Caco-2 (cell line): ENCODE measurements at regions not wholly inside any gene's neighbourhood (a gene's known extent, or its start where the extent isn't known, plus 50 kb on each side); places are given as distances from the start of the nearest gene placed in this dataset.

Experiments
- BruUV-seq: library from RNA; stranded (reverse); fragments of 400-500 nt; replicated peaks from 2 replicates; lab custom pipeline; 2021; lab: Mats Ljungman, UMichigan
- CTCF ChIA-PET: fragments of 300-600 bp; sonication (Branson Sonifier 250); formaldehyde crosslinking; loops from one replicate; lab custom pipeline; 2022; ENCODE audit warnings: antibody characterized with exemption; lab: Charles Lee
- POLR2A ChIA-PET: fragments of 300-600 bp; sonication (Branson Sonifier 250); formaldehyde crosslinking; loops from one replicate; lab custom pipeline; 2022; ENCODE audit warnings: antibody characterized with exemption; lab: Charles Lee
- DNase-seq, 2 experiments: peaks; one replicate each; pipeline versions ENCODE4 v3.0.0 to v3.0.0-alpha.2; 2020 to 2022
- H3K27me3 ChIP-seq: replicated peaks from 2 replicates; pipeline ENCODE4 v1.6.0; 2011; ENCODE audit warnings: low read length; ENCODE audit not compliant: control insufficient read depth, insufficient read depth
- H3K36me3 ChIP-seq: 2 replicates; pipeline ENCODE4 v1.5.1; 2011; ENCODE audit warnings: low read length; ENCODE audit not compliant: control insufficient read depth, insufficient read depth
- H3K4me1 ChIP-seq: fragments of 250-450 bp; sonication (Bioruptor Pico); 2 replicates; pipeline ENCODE4 v1.5.1; 2020; ENCODE audit warnings: mild to moderate bottlenecking
- H3K4me3 ChIP-seq: 2 replicates; pipeline ENCODE4 v1.5.1; 2011; ENCODE audit warnings: low read depth, mild to moderate bottlenecking, control low read depth, low read length
- H3K9me3 ChIP-seq: fragments of 250-450 bp; sonication (Bioruptor Pico); 2 replicates; pipeline ENCODE4 v1.5.1; 2020; ENCODE audit warnings: mild to moderate bottlenecking, moderate library complexity
- H3K27ac Mint-ChIP-seq: one replicate; pipeline ENCODE4 v1.8.0; 2022; ENCODE audit warnings: mixed read lengths; ENCODE audit not compliant: unreplicated experiment
- H3K27me3 Mint-ChIP-seq: one replicate; pipeline ENCODE4 v1.8.0; 2022; ENCODE audit warnings: mixed read lengths; ENCODE audit not compliant: insufficient read depth, unreplicated experiment
- H3K36me3 Mint-ChIP-seq: one replicate; pipeline ENCODE4 v1.8.0; 2022; ENCODE audit warnings: mild to moderate bottlenecking, mixed read lengths; ENCODE audit not compliant: insufficient read depth, unreplicated experiment
- H3K4me1 Mint-ChIP-seq: one replicate; pipeline ENCODE4 v1.8.0; 2022; ENCODE audit warnings: low read depth, mixed read lengths; ENCODE audit not compliant: unreplicated experiment
- H3K4me3 Mint-ChIP-seq: one replicate; pipeline ENCODE4 v1.8.0; 2022; ENCODE audit warnings: mild to moderate bottlenecking, moderate library complexity, mixed read lengths; ENCODE audit not compliant: unreplicated experiment
- H3K9me3 Mint-ChIP-seq: one replicate; pipeline ENCODE4 v1.8.0; 2022; ENCODE audit warnings: mixed read lengths; ENCODE audit not compliant: unreplicated experiment
- intact Hi-C: fragments of 100-400 bp; cut with micrococcal nuclease; formaldehyde crosslinking; loops from one replicate; pipeline ENCODE4 v1.10.0; 2022; ENCODE audit not compliant: unreplicated experiment
- TF ChIP-seq, protein P1 (sequence below), 2 experiments: fragments of 200-600 bp in 1 of 2; IDR thresholded peaks; 1 replicate in 1 of 2; 2 replicates in 1 of 2; pipeline versions ENCODE4 v1.5.1 to v1.8.0; 2011 to 2022; ENCODE audit warnings: antibody characterized with exemption in 1 of 2, control low read depth in 1 of 2, inconsistent platforms in 1 of 2, low read depth in 1 of 2, low read length in 1 of 2, mild to moderate bottlenecking in 1 of 2, moderate library complexity in 1 of 2; ENCODE audit not compliant: insufficient read depth in 1 of 2, severe bottlenecking in 1 of 2, unreplicated experiment in 1 of 2

DNA sequence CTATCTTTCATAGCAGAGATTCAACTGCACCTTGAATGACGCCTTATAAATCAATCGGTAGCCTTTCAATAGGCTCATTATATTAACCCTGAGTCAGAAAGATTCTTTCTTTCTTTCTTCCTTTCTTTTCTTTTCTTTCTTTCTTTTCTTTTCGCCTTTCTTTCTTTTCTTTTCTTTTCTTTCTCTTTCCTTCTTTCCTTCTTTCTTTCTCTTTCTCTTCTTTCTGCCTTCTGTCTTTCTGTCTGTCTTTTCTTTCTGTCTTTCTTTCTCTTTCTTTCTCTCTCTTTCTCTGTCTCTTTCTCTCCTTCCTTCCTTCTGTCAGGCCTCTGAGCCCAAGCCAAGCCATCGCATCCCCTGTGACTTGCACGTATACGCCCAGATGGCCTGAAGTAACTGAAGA lies 86.0 kb upstream of the CLINT1 start:
- DNase-seq, result no peak
- no peaks in the 10 kb centered on the region for H3K9me3 ChIP-seq
- H3K27me3 ChIP-seq, result no peaks in the 10 kb centered on the region
- intact Hi-C loops, result no loop called here
- H3K4me3 ChIP-seq, result no peak overlapping the region
- H3K4me3 Mint-ChIP-seq, result no peak overlapping the region
- POLR2A ChIA-PET, result no interaction called here
- no peaks in the 10 kb centered on the region for H3K27me3 Mint-ChIP-seq
- H3K27ac Mint-ChIP-seq, result no peak overlapping the region
- CTCF ChIA-PET, result no interaction called here
- H3K4me1 Mint-ChIP-seq, result peaks cover 17% of the 10 kb centered on the region
- H3K9me3 Mint-ChIP-seq, result no peaks in the 10 kb centered on the region
- BruUV-seq, result no TSS peak
- H3K36me3 Mint-ChIP-seq, result no peaks in the 10 kb centered on the region
- no peaks in the 10 kb centered on the region for H3K36me3 ChIP-seq
- peaks cover 6% of the 10 kb centered on the region; the same call in 1 of the 2 replicates for H3K4me1 ChIP-seq
- TF ChIP-seq, protein P1, sequence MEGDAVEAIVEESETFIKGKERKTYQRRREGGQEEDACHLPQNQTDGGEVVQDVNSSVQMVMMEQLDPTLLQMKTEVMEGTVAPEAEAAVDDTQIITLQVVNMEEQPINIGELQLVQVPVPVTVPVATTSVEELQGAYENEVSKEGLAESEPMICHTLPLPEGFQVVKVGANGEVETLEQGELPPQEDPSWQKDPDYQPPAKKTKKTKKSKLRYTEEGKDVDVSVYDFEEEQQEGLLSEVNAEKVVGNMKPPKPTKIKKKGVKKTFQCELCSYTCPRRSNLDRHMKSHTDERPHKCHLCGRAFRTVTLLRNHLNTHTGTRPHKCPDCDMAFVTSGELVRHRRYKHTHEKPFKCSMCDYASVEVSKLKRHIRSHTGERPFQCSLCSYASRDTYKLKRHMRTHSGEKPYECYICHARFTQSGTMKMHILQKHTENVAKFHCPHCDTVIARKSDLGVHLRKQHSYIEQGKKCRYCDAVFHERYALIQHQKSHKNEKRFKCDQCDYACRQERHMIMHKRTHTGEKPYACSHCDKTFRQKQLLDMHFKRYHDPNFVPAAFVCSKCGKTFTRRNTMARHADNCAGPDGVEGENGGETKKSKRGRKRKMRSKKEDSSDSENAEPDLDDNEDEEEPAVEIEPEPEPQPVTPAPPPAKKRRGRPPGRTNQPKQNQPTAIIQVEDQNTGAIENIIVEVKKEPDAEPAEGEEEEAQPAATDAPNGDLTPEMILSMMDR (IDR thresholded peaks at IDR 0.05; ENCODE audit: insufficient read depth in 1 of 2, low read depth in 1 of 2, low read length in 1 of 2, severe bottlenecking in 1 of 2, unreplicated experiment in 1 of 2), result no peak

DNA sequence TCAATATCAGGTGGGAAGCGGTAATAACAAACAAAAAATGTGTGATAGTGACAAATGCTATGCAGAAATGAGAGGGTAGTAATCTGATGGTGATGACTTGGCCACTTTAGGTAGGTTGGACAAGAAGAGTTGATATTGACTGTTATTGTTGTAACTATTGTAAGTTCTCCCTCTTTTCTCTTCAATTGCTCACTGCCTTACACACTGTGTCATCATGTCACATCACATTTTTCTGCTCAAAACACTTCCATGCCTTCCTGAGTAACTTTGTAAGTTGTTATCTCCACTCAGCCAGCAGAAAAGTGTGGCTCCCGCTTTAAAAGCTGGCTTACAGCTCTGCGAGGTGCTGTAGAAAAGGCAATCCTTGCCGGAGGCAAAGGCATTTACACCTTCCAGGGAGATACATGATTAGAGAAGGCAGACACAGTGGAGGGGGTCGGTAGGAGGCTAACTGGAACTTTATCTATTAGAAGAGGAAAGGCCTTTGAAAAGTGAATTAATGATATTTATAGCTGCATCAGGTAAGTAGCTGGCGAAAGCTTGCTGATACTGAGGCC lies 85.2 kb upstream of the CLINT1 start:
- Mint-ChIP-seq H3K36me3 (no peaks in the 10 kb centered on the region), H3K4me1 (peaks cover 17% of the 10 kb centered on the region), H3K4me3 (no peak overlapping the region), H3K27ac (no peak overlapping the region), H3K9me3 (no peaks in the 10 kb centered on the region), H3K27me3 (no peaks in the 10 kb centered on the region)
- Histone ChIP-seq H3K36me3 (no peaks in the 10 kb centered on the region), H3K4me3 (no peak overlapping the region), H3K4me1 (peaks cover 2% of the 10 kb centered on the region; the same call in 1 of the 2 replicates), H3K27me3 (no peaks in the 10 kb centered on the region), H3K9me3 (no peaks in the 10 kb centered on the region)
- DNase-seq, result no peak
- BruUV-seq, result no TSS peak
- ChIA-PET CTCF (no interaction called here), POLR2A (no interaction called here)
- TF ChIP-seq, protein P1 (IDR thresholded peaks at IDR 0.05; ENCODE audit: insufficient read depth in 1 of 2, low read depth in 1 of 2, low read length in 1 of 2, severe bottlenecking in 1 of 2, unreplicated experiment in 1 of 2), result no peak
- intact Hi-C loops, result no loop called here

DNA sequence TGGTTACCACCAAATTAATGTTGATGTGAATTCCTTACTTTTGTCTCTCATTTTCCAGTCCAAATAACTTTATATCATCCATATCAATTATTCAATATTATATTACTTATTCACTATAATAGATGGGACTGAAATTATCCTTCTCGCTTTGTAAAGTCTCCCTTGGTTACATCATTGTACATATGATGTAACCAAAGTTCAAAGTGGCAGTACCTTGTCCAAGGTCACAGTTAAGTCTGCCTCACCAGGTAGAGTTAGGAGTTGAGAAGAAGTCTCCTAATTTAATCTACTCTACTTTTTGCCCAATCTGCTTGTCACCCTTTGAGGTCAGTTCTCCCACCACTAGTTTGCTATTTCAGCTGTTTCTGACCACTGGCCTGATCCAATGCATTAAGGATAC lies 83.7 kb upstream of the CLINT1 start:
- no peak overlapping the region for H3K4me3 Mint-ChIP-seq
- POLR2A ChIA-PET, result no interaction called here
- no TSS peak for BruUV-seq
- no peaks in the 10 kb centered on the region for H3K27me3 Mint-ChIP-seq
- TF ChIP-seq, protein P1 (IDR thresholded peaks at IDR 0.05; ENCODE audit: insufficient read depth in 1 of 2, low read depth in 1 of 2, low read length in 1 of 2, severe bottlenecking in 1 of 2, unreplicated experiment in 1 of 2), result no peak
- no peak overlapping the region for H3K27ac Mint-ChIP-seq
- H3K9me3 Mint-ChIP-seq, result no peaks in the 10 kb centered on the region
- H3K36me3 ChIP-seq, result no peaks in the 10 kb centered on the region
- peaks cover 10% of the 10 kb centered on the region for H3K4me1 Mint-ChIP-seq
- CTCF ChIA-PET, result no interaction called here
- H3K4me3 ChIP-seq, result no peak overlapping the region
- H3K9me3 ChIP-seq, result no peaks in the 10 kb centered on the region
- no peak for DNase-seq
- intact Hi-C loops, result no loop called here
- no peaks in the 10 kb centered on the region for H3K36me3 Mint-ChIP-seq
- H3K4me1 ChIP-seq, result no peaks in the 10 kb centered on the region
- no peaks in the 10 kb centered on the region for H3K27me3 ChIP-seq
